ENCODE measurements at regions not wholly inside any gene's neighbourhood (a gene's known extent, or its start where the extent isn't known, plus 50 kb on each side); places are given as distances from the start of the nearest gene placed in this dataset.

DNA sequence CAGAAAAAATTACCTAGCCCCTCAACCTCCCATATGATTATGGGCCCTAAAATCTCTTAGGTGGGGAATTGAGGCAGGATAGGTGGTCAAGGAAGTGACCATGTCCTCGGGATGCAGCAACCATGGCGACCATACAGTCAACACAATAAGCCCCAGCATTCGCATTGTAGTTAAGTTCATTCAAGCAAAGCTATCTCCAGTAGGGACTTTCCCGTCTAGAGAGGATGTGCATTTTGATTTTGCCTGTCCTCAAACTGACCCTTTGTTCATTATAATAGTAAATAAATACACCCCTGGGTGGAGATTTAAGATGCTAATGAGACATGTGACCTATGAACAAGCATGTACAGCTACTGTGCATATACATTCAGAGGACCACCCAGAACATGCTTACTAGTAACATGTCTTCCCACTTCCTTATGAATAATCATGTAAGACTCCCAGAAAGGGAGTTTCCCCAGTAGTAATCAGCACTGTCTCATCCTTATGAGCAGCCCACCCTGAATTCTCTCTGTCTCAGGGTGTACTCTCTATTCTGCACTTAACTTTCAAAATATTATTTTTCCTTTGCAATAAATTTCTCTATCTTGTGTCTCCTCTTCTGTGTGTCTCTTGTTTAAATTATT, 74.3 kb downstream of the NUDT11 start:
- TF ChIP-seq, protein P1, sequence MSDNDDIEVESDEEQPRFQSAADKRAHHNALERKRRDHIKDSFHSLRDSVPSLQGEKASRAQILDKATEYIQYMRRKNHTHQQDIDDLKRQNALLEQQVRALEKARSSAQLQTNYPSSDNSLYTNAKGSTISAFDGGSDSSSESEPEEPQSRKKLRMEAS (IDR thresholded peaks at IDR 0.05; ENCODE audit: insufficient read depth, insufficient read length), result no peak
- TF ChIP-seq FOS (IDR thresholded peaks at IDR 0.05; ENCODE audit: borderline replicate concordance, insufficient read depth, low read length) (no peak), MYC (IDR thresholded peaks at IDR 0.05; ENCODE audit: low read depth, low read length) (no peak), JUN (IDR thresholded peaks at IDR 0.05; ENCODE audit: borderline replicate concordance, insufficient read depth, insufficient read length, low read depth) (no peak), POLR2AphosphoS5 (IDR thresholded peaks at IDR 0.05; ENCODE audit: insufficient read depth, low read depth, low read length) (no peak)
- TF ChIP-seq, protein P2, sequence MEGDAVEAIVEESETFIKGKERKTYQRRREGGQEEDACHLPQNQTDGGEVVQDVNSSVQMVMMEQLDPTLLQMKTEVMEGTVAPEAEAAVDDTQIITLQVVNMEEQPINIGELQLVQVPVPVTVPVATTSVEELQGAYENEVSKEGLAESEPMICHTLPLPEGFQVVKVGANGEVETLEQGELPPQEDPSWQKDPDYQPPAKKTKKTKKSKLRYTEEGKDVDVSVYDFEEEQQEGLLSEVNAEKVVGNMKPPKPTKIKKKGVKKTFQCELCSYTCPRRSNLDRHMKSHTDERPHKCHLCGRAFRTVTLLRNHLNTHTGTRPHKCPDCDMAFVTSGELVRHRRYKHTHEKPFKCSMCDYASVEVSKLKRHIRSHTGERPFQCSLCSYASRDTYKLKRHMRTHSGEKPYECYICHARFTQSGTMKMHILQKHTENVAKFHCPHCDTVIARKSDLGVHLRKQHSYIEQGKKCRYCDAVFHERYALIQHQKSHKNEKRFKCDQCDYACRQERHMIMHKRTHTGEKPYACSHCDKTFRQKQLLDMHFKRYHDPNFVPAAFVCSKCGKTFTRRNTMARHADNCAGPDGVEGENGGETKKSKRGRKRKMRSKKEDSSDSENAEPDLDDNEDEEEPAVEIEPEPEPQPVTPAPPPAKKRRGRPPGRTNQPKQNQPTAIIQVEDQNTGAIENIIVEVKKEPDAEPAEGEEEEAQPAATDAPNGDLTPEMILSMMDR (IDR thresholded peaks at IDR 0.05; ENCODE audit: extremely low read depth in 1 of 2, insufficient read depth in 1 of 2, low read depth in 1 of 2, low read length in 2 of 2), result no peak
- Histone ChIP-seq H3K4me2 (ENCODE audit: insufficient read depth, low read length) (no peak overlapping the region), H2AFZ (ENCODE audit: low read depth, low read length) (no peak overlapping the region), H3K36me3 (ENCODE audit: control insufficient read depth in 2 of 2, extremely low read depth in 1 of 2, insufficient read depth in 2 of 2, low read length in 2 of 2) (no peaks in the 10 kb centered on the region), H3K27me3 (ENCODE audit: control insufficient read depth in 2 of 2, insufficient read depth in 2 of 2, low read length in 2 of 2) (no peaks in the 10 kb centered on the region), H3K27ac (ENCODE audit: insufficient read depth, low read depth, low read length) (no peak overlapping the region), H3K9me3 (replicated peaks; ENCODE audit: control insufficient read depth, insufficient read depth, low read length) (no peaks in the 10 kb centered on the region), H4K20me1 (replicated peaks; ENCODE audit: control insufficient read depth, extremely low read depth, insufficient read depth, low read length) (no peaks in the 10 kb centered on the region), H3K9ac (replicated peaks; ENCODE audit: extremely low read depth, insufficient read depth, low read length) (no peak overlapping the region), H3K4me1 (ENCODE audit: control insufficient read depth, extremely low read depth, insufficient read depth, low read length) (no peaks in the 10 kb centered on the region), H3K79me2 (ENCODE audit: control insufficient read depth, insufficient read depth, low read length) (no peaks in the 10 kb centered on the region), H3K9me1 (replicated peaks; ENCODE audit: control insufficient read depth, extremely low read depth, insufficient read depth, low read length) (no peaks in the 10 kb centered on the region), H3K4me3 (replicated peaks in 1 of 3; ENCODE audit: insufficient read depth in 1 of 3, low read depth in 1 of 3, low read length in 3 of 3) (no peak overlapping the region)
- CTCF ChIA-PET, result interaction anchor here (1.3 to 3.0 kb wide), 2 partner anchors 12 to 39 kb away, joined by 4 to 13 read pairs; no protein-coding TSS in a partner anchor
- POLR2A ChIA-PET, result no interaction called here
- FAIRE-seq (no peak), DNase-seq (ENCODE audit: low read depth, low spot score) (no peak)
- intact Hi-C loops (cut with micrococcal nuclease), result loop anchor here (2.0 kb wide), 1 partner anchor 277 kb away; no protein-coding TSS in a partner anchor
- no TSS peak for BruUV-seq (replicated peaks)
- dilution Hi-C loops (cut with MboI; ENCODE audit: extremely low pct_ligation_motif_present, low sequenced_read_pairs), result no loop called here
